GM12873 (cell line): ENCODE measurements at regions not wholly inside any gene's neighbourhood (a gene's known extent, or its start where the extent isn't known, plus 50 kb on each side); places are given as distances from the start of the nearest gene placed in this dataset.

Experiments used
- CTCF ChIP-seq: IDR thresholded peaks from 2 replicates; pipeline ENCODE4 v1.5.1; 2012; ENCODE audit warnings: low read depth, mild to moderate bottlenecking, moderate library complexity, low read length, control low read depth; ENCODE audit not compliant: insufficient read depth; ENCODE audit errors: missing control alignments

GRCh38 chr16:73124665-73125375 is 76.9 kb upstream of the ZFHX3 start:
- no peak for TF ChIP-seq CTCF

GRCh38 chr16:73124097-73124652 is 76.2 kb upstream of the ZFHX3 start:
- TF ChIP-seq CTCF, result no peak

GRCh38 chr16:73122604-73123391 is 74.9 kb upstream of the ZFHX3 start:
- TF ChIP-seq CTCF, result no peak

- TF ChIP-seq CTCF, result no peak
Observed at GRCh38 chr16:73116576-73116975, 68.6 kb upstream of the ZFHX3 start.

GRCh38 chr16:73113336-73113735 is 65.4 kb upstream of the ZFHX3 start:
- TF ChIP-seq CTCF, result no peak

GRCh38 chr16:73108195-73108963 is 60.5 kb upstream of the ZFHX3 start:
- no peak for TF ChIP-seq CTCF

GRCh38 chr16:73107371-73107770 is 59.4 kb upstream of the ZFHX3 start:
- TF ChIP-seq CTCF, result no peak
